ENCODE measurements at regions not wholly inside any gene's neighbourhood (a gene's known extent, or its start where the extent isn't known, plus 50 kb on each side); places are given as distances from the start of the nearest gene placed in this dataset.
"Not testable (repeated sequence)": the region's sequence is repeated elsewhere in the genome, so short reads cannot be mapped to it uniquely, and the experiment has no call there.

- not testable (repeated sequence) for TF ChIP-seq POLR2A, POLR2AphosphoS5 (IDR thresholded peaks at IDR 0.05)
Observed at GRCh38 chr4:170347191-170347590, 257.4 kb upstream of the AADAT start.

Measured in breast epithelium (tissue), 3 donors.